H1 (cell line): ENCODE measurements at regions not wholly inside any gene's neighbourhood (a gene's known extent, or its start where the extent isn't known, plus 50 kb on each side); places are given as distances from the start of the nearest gene placed in this dataset.

Experiments
- BACH1 ChIP-seq: IDR thresholded peaks from 2 replicates; pipeline ENCODE4 v1.6.1; 2012; ENCODE audit warnings: low read length, improper control_type of control experiment
- CEBPB ChIP-seq: IDR thresholded peaks from 2 replicates; pipeline ENCODE4 v1.6.1; 2012; ENCODE audit warnings: low read depth, low read length
- CHD7 ChIP-seq: fragments of 300-600 bp; sonication (generic); IDR thresholded peaks from 2 replicates; pipeline ENCODE4 v1.7.1; 2012; ENCODE audit warnings: low read length, moderate library complexity, mild to moderate bottlenecking, inconsistent platforms; ENCODE audit not compliant: insufficient replicate concordance
- FOSL1 ChIP-seq: IDR thresholded peaks from 2 replicates; pipeline ENCODE4 v1.6.1; 2011; ENCODE audit warnings: mild to moderate bottlenecking, low read depth, low read length, moderate library complexity; ENCODE audit not compliant: insufficient read depth
- JUN ChIP-seq: IDR thresholded peaks from 2 replicates; pipeline ENCODE4 v1.6.1; 2011; ENCODE audit warnings: low read depth, mild to moderate bottlenecking, improper control_type of control experiment, low read length
- KDM1A ChIP-seq: fragments of 200-600, 300-600 bp; sonication (generic); IDR thresholded peaks from 2 replicates; pipeline ENCODE4 v1.7.1; 2016; ENCODE audit warnings: mild to moderate bottlenecking, low read length, borderline replicate concordance
- RNF2 ChIP-seq: fragments of 200-900, 300-1000 bp; sonication (generic); IDR thresholded peaks from 2 replicates; pipeline ENCODE4 v1.7.1; 2016; ENCODE audit warnings: borderline replicate concordance, low read depth, mild to moderate bottlenecking, antibody characterized with exemption, low read length; ENCODE audit not compliant: poor library complexity, severe bottlenecking; ENCODE audit errors: missing control alignments
- SIN3A ChIP-seq, 2 experiments: IDR thresholded peaks in 1 of 2; conservative IDR thresholded peaks in 1 of 2; 2 replicates each; pipeline ENCODE4 v1.6.1; 2011 to 2012; ENCODE audit warnings: low read length in 2 of 2, improper control_type of control experiment in 1 of 2, low read depth in 1 of 2, mild to moderate bottlenecking in 1 of 2
- SIRT6 ChIP-seq: IDR thresholded peaks from one replicate; pipeline ENCODE4 v1.7.1; 2012; ENCODE audit warnings: low read length, inconsistent platforms

GRCh38 chr13:29693275-29693945, 97.9 kb upstream of the SLC7A1 start (continued):
- TF ChIP-seq CHD7: no peak
- no peak for TF ChIP-seq SIN3A (conservative IDR thresholded peaks at IDR 0.05 in 1 of 2, IDR thresholded peaks at IDR 0.05 in 1 of 2; ENCODE audit: low read depth in 1 of 2, low read length in 2 of 2)
- no peak for TF ChIP-seq KDM1A
- no peak for TF ChIP-seq FOSL1
- TF ChIP-seq JUN: no peak
- TF ChIP-seq CEBPB: no peak
- no peak for TF ChIP-seq RNF2
- no peak for TF ChIP-seq SIRT6
- TF ChIP-seq BACH1: no peak
